Panc1 (cell line): ENCODE measurements at regions not wholly inside any gene's neighbourhood (a gene's known extent, or its start where the extent isn't known, plus 50 kb on each side); places are given as distances from the start of the nearest gene placed in this dataset.

ENCODE experiments used
- ATAC-seq: fragments of 200-7000 bp; cut with Tn5 transposase; 2 replicates; pipeline ENCODE4 v1.9.1; 2020; ENCODE audit warnings: mild to moderate bottlenecking, moderate library complexity
- BruUV-seq: library from RNA; stranded (reverse); fragments of 400-500 nt; replicated peaks from 2 replicates; lab custom pipeline; 2021; lab: Mats Ljungman, UMichigan
- CTCF ChIA-PET: fragments of 300-600 bp; sonication (Branson Sonifier 250); formaldehyde crosslinking; loops from one replicate; lab custom pipeline; 2022; ENCODE audit warnings: antibody characterized with exemption; lab: Charles Lee
- POLR2A ChIA-PET: fragments of 300-600 bp; sonication (Branson Sonifier 250); formaldehyde crosslinking; loops from one replicate; lab custom pipeline; 2022; ENCODE audit warnings: antibody characterized with exemption; lab: Charles Lee
- DNase-seq: peaks from one replicate; pipeline ENCODE4 v3.0.0-alpha.2; 2010; ENCODE audit warnings: low read depth, low spot score
- H3K27ac ChIP-seq: 2 replicates; pipeline ENCODE4 v1.5.1; 2011; ENCODE audit warnings: mild to moderate bottlenecking, low read length, inconsistent platforms
- H3K27me3 ChIP-seq: fragments of 200-500 bp; sonication (Bioruptor generic); 2 replicates; pipeline ENCODE4 v1.6.0; 2014; ENCODE audit warnings: low read length, inconsistent platforms; ENCODE audit not compliant: control insufficient read depth, insufficient read depth
- H3K36me3 ChIP-seq: fragments of 200-500 bp; sonication (Bioruptor generic); 2 replicates; pipeline ENCODE4 v1.5.1; 2014; ENCODE audit warnings: inconsistent platforms, mild to moderate bottlenecking, low read length, moderate library complexity; ENCODE audit not compliant: control insufficient read depth, insufficient read depth
- H3K4me1 ChIP-seq: 2 replicates; pipeline ENCODE4 v1.5.1; 2011; ENCODE audit warnings: inconsistent platforms, mild to moderate bottlenecking, low read length, moderate library complexity; ENCODE audit not compliant: control insufficient read depth, insufficient read depth
- H3K4me3 ChIP-seq, 2 experiments: 2 replicates each; pipeline ENCODE4 v1.5.1; 2011 to 2012; ENCODE audit warnings: low read depth in 2 of 2, low read length in 2 of 2, mild to moderate bottlenecking in 2 of 2, inconsistent platforms in 1 of 2, moderate library complexity in 1 of 2
- H3K9me3 ChIP-seq: fragments of 200-500 bp; sonication (Bioruptor generic); 2 replicates; pipeline ENCODE4 v1.5.1; 2014; ENCODE audit warnings: low read depth, mild to moderate bottlenecking, inconsistent platforms, low read length, moderate library complexity; ENCODE audit not compliant: control insufficient read depth, insufficient read depth
- CTCF ChIP-seq: fragments of 450-650 bp; IDR thresholded peaks from 2 replicates; pipeline ENCODE4 v1.5.1; 2017; ENCODE audit warnings: mild to moderate bottlenecking
- POLR2AphosphoS5 ChIP-seq: IDR thresholded peaks from 2 replicates; pipeline ENCODE4 v1.6.1; 2012; ENCODE audit warnings: mild to moderate bottlenecking, low read depth, low read length, moderate library complexity
- SIN3A ChIP-seq: IDR thresholded peaks from 2 replicates; pipeline ENCODE4 v1.6.1; 2012; ENCODE audit warnings: low read depth, mild to moderate bottlenecking, low read length, moderate library complexity, borderline replicate concordance; ENCODE audit not compliant: insufficient read depth
- in situ Hi-C: cut with HindIII; loops from 2 replicates; pipeline ENCODE4 v1.10.0; 2016; ENCODE audit warnings: low sequenced_read_pairs, low pct_unique_long_range_greater_than_20kb
- intact Hi-C: fragments of 100-400 bp; cut with micrococcal nuclease; formaldehyde crosslinking; loops from one replicate; pipeline ENCODE4 v1.10.0; 2022; ENCODE audit not compliant: unreplicated experiment

GRCh38 chr4:121464854-121465253 lies 84.0 kb upstream of the QRFPR start:
- intact Hi-C loops = loop anchor here (10.0 kb wide), 1 partner anchor 190 kb away; no protein-coding TSS in a partner anchor
- ATAC-seq (no peak), DNase-seq (no peak)
- in situ Hi-C loops = no loop called here
- Histone ChIP-seq H3K4me1 (no peaks in the 10 kb centered on the region), H3K36me3 (no peaks in the 10 kb centered on the region), H3K27ac (no peak overlapping the region), H3K27me3 (no peaks in the 10 kb centered on the region), H3K9me3 (no peaks in the 10 kb centered on the region), H3K4me3 (no peak overlapping the region)
- ChIA-PET CTCF (no interaction called here), POLR2A (no interaction called here)
- no peak for TF ChIP-seq SIN3A
- 0 out of 2 replicates have a peak, but pooled peaks have one; percentile 3 for TF ChIP-seq CTCF
- BruUV-seq = no TSS peak

DNA sequence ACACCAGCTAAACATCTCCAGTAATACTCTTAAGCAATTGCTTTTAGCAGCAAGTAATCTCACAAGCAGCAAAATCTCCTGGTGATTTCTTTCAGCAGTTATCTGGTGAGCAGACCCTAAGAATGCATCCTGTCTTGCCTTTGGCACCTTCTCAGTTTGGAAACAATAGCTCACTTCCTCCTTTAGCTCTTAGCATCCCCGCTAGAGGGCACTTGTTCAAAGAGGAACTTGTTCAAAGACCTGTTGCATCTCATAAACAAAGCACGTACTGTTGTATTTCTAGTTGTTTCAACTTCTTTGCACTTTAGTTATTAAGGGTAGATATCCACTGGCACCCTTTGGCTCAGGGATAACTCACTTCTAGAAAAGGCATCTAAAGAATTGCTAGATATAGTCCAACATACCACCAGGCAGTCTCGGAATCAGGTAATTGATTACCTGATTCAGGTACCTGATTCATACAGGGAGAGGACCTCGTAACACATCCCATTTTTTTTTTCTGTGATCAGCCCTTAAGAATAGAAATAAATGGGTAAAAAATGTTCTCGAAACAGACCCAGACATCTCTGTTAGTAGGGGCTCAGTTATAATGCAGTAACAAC lies 81.9 kb upstream of the QRFPR start:
- DNase-seq (peak; percentile 35), ATAC-seq (peak; percentile 77)
- H3K4me1 ChIP-seq = no peaks in the 10 kb centered on the region
- no peak overlapping the region for H3K4me3 ChIP-seq
- TF ChIP-seq POLR2AphosphoS5 (no peak), CTCF (peak; percentile 72)
- no peaks in the 10 kb centered on the region for H3K36me3 ChIP-seq
- H3K9me3 ChIP-seq = no peaks in the 10 kb centered on the region
- CTCF ChIA-PET = interaction anchor here (0.8 kb wide), 1 partner anchor 220 kb away, joined by 3 read pairs; no protein-coding TSS in a partner anchor
- in situ Hi-C loops = no loop called here
- no peaks in the 10 kb centered on the region for H3K27me3 ChIP-seq
- no peak overlapping the region for H3K27ac ChIP-seq
- POLR2A ChIA-PET = no interaction called here
- intact Hi-C loops = loop anchor here (2.0 to 10.0 kb wide), 2 partner anchors 192 to 274 kb away; no protein-coding TSS in a partner anchor
- BruUV-seq = no TSS peak

- ATAC-seq (no peak), DNase-seq (no peak)
- no TSS peak for BruUV-seq
- no peak for TF ChIP-seq CTCF
- no peaks in the 10 kb centered on the region for H3K9me3 ChIP-seq
- in situ Hi-C loops = no loop called here
- H3K4me1 ChIP-seq = no peaks in the 10 kb centered on the region
- intact Hi-C loops = no loop called here
- no peaks in the 10 kb centered on the region for H3K27me3 ChIP-seq
- no peaks in the 10 kb centered on the region for H3K36me3 ChIP-seq
- no peak overlapping the region for H3K27ac ChIP-seq
- CTCF ChIA-PET = no interaction called here
- POLR2A ChIA-PET = no interaction called here
- no peak overlapping the region for H3K4me3 ChIP-seq
These were observed 78.2 kb upstream of the QRFPR start for GRCh38 chr4:121459026-121459425.
